HFFc6 (cell line): ENCODE measurements at regions not wholly inside any gene's neighbourhood (a gene's known extent, or its start where the extent isn't known, plus 50 kb on each side); places are given as distances from the start of the nearest gene placed in this dataset.

Source experiments
- DNase-seq: peaks from one replicate; pipeline ENCODE4 v3.0.0-alpha.2; 2018
- H3K27ac Mint-ChIP-seq: 2 replicates; pipeline ENCODE4 v1.8.0; 2020; ENCODE audit warnings: mild to moderate bottlenecking, mixed read lengths
- H3K27me3 Mint-ChIP-seq: 2 replicates; pipeline ENCODE4 v1.8.0; 2021; ENCODE audit warnings: mild to moderate bottlenecking, moderate library complexity, mixed read lengths; ENCODE audit not compliant: insufficient read depth
- H3K36me3 Mint-ChIP-seq: 2 replicates; pipeline ENCODE4 v1.8.0; 2021; ENCODE audit warnings: low read depth, mixed read lengths
- H3K4me1 Mint-ChIP-seq: 2 replicates; pipeline ENCODE4 v1.8.0; 2020; ENCODE audit warnings: low read depth, mixed read lengths
- H3K4me3 Mint-ChIP-seq: 2 replicates; pipeline ENCODE4 v1.8.0; 2020; ENCODE audit warnings: mild to moderate bottlenecking, moderate library complexity, mixed read lengths
- H3K9me3 Mint-ChIP-seq: 2 replicates; pipeline ENCODE4 v1.8.0; 2020; ENCODE audit warnings: mild to moderate bottlenecking, mixed read lengths
- TF ChIP-seq, protein P1 (sequence below): fragments of 200-600 bp; sonication (generic); IDR thresholded peaks from 2 replicates; pipeline ENCODE4 v1.5.0; 2021; ENCODE audit warnings: antibody characterized with exemption, mild to moderate bottlenecking

DNA sequence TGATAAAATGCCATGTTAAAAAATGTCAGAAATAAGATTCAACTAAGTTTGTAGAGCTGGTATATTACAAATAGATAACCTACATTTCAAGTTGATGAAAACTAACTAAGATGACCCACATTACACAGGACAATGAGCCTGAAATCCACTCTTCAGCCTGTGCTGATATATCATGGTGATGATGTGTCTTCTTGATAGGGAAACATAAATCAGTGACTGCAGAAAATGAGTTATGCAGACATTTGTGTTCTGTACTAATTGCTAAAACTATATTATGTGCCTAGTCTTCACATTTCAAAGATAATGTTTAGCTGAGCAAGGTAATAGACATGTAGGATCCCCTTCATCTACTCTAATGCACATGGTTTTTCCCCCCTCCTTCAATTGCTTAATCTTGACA, 331.6 kb upstream of the F9 start:
- Mint-ChIP-seq H3K4me3 (no peak overlapping the region), H3K36me3 (no peaks in the 10 kb centered on the region), H3K9me3 (no peaks in the 10 kb centered on the region), H3K4me1 (no peaks in the 10 kb centered on the region), H3K27me3 (peaks cover 4% of the 10 kb centered on the region; the same call in 1 of the 2 replicates), H3K27ac (no peak overlapping the region)
- DNase-seq = no peak
- TF ChIP-seq, protein P1, sequence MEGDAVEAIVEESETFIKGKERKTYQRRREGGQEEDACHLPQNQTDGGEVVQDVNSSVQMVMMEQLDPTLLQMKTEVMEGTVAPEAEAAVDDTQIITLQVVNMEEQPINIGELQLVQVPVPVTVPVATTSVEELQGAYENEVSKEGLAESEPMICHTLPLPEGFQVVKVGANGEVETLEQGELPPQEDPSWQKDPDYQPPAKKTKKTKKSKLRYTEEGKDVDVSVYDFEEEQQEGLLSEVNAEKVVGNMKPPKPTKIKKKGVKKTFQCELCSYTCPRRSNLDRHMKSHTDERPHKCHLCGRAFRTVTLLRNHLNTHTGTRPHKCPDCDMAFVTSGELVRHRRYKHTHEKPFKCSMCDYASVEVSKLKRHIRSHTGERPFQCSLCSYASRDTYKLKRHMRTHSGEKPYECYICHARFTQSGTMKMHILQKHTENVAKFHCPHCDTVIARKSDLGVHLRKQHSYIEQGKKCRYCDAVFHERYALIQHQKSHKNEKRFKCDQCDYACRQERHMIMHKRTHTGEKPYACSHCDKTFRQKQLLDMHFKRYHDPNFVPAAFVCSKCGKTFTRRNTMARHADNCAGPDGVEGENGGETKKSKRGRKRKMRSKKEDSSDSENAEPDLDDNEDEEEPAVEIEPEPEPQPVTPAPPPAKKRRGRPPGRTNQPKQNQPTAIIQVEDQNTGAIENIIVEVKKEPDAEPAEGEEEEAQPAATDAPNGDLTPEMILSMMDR = no peak

DNA sequence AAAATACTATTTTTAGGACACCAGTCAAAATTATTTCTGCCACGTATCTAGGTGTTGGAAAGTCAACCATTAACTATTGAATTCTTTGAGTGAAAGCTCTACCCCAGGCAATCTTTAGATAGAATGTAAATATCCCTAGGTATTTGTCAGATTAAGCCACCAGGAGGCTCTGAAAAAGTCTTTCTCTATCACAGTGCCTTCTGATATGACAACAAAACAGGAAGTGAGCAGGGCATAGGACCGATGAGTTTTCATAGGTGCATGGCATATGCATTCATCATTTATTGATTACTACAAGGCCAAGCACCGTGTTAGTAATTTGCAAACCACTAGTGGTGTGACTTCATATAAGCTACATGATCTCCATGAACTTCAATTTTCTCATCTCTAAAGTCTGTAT, 333.6 kb upstream of the F9 start:
- Mint-ChIP-seq H3K27ac (no peak overlapping the region), H3K4me1 (no peaks in the 10 kb centered on the region), H3K27me3 (peaks cover 1% of the 10 kb centered on the region; the same call in 1 of the 2 replicates), H3K9me3 (no peaks in the 10 kb centered on the region), H3K36me3 (no peaks in the 10 kb centered on the region), H3K4me3 (no peak overlapping the region)
- DNase-seq = no peak
- TF ChIP-seq, protein P1 = no peak

DNA sequence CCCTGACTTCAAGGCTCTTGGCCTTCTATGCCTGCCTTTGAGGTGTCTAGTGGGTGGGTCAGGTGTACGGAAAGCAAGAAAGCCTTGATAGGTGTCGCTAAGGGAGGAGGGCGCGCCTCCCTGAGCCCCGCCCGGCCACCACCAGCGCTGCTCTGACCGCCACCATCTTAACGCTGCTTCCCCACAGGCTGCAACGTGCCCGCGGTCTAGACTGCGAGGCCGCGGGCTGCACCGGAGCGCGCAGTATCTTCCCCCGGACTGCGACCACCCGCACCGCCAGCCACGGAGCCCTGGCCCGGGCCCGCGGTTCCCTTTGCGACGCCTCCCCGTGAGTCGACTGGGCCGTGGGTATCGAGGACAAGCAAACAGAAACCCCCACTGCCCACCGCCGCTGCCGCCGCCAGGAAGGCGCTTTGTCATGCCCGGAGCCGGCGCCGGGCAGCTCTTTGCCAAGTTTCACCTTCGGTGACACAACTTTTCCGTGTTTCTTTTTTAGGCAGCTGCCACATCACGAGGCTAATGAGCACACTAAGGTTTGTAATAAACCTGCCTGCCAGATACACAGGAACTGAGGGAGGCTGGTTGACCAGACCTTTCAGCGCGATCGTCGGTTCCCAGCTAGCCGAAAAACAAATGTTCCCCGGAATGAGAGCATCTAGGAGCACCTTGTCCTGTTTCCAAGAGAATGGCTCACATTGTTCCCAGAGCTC, 335.8 kb upstream of the F9 start:
- Mint-ChIP-seq H3K36me3 (no peaks in the 10 kb centered on the region), H3K4me3 (no peak overlapping the region)

DNA sequence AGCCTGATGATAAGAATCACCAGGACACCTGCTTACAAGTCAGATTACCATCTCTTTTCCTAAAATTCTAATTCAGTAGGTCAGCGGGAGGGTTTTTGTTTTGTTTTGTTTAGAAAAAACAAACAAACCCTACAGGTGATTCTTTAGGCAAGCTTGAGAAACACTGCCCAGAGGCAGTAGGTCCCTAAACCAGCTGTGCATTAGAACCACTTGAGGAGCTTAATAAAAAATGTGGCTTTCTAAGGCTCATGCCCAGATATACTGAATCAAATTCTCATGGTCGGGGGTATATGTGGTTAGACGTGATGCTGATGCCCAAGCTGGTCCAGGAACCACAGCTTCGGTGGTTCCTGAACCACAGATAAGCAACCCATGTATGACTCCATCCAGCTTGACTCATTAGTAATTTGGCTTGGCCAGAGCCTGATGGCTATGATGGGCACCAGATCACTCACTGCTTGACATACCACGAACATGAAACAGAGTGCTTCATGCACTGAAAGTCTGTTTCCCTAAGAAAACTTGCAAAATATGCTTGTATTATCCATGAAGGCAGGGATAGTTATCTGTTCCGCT, 338.1 kb upstream of the F9 start:
- H3K27ac Mint-ChIP-seq = no peak overlapping the region
- DNase-seq = no peak
- no peaks in the 10 kb centered on the region for H3K36me3 Mint-ChIP-seq
- H3K4me1 Mint-ChIP-seq = no peaks in the 10 kb centered on the region
- no peaks in the 10 kb centered on the region for H3K9me3 Mint-ChIP-seq
- H3K4me3 Mint-ChIP-seq = no peak overlapping the region
- TF ChIP-seq, protein P1 = no peak
- H3K27me3 Mint-ChIP-seq = no peaks in the 10 kb centered on the region; the same call in 1 of the 2 replicates

More for the DNA sequence above, 335.8 kb upstream of the F9 start:
- Mint-ChIP-seq H3K9me3 (no peaks in the 10 kb centered on the region), H3K27me3 (no peaks in the 10 kb centered on the region; the same call in 1 of the 2 replicates), H3K27ac (no peak overlapping the region), H3K4me1 (no peaks in the 10 kb centered on the region)
- TF ChIP-seq, protein P1 = no peak
- DNase-seq = no peak

DNA sequence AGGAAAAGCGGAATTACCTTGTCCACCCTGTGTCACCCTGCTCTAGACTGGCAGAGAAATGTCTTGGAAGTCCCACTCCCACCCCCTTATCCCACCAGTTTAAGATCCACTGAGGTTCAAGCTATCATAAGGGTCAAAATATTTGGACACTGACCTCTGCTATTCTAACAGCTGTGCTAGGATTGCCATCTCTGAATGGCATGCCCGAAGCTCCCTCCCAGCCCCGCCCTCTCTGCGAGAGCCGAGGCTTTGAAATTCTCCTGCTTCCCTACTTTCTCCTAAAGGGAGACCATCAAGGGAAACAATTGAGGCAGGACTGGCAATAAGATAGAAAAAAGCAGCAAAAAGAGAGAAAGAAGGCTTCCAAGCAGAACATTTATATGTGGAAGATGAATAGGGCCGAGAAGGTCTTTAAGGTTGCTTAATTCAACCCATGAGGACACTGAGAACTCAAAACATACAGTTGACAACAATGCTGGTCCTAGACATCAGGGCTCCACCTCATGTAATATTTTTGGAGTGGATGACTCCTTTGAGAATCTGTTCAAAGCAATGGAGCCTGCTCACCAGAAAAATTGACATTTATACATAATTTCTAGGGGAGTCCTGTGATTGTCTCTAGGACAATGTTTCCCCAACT, 338.7 kb upstream of the F9 start:
- H3K27ac Mint-ChIP-seq = no peak overlapping the region
- DNase-seq = no peak
- no peaks in the 10 kb centered on the region for H3K4me1 Mint-ChIP-seq
- H3K27me3 Mint-ChIP-seq = no peaks in the 10 kb centered on the region; the same call in 1 of the 2 replicates
- H3K9me3 Mint-ChIP-seq = 0 out of 2 replicates have a peak, but pooled peaks cover under 1% of the 10 kb centered on the region
- H3K4me3 Mint-ChIP-seq = no peak overlapping the region
- TF ChIP-seq, protein P1 = no peak
- H3K36me3 Mint-ChIP-seq = no peaks in the 10 kb centered on the region
